Endothelial cell (in vitro differentiated cells): ENCODE measurements at regions not wholly inside any gene's neighbourhood (a gene's known extent, or its start where the extent isn't known, plus 50 kb on each side); places are given as distances from the start of the nearest gene placed in this dataset.

Experiments
- DNase-seq: peaks from one replicate; pipeline ENCODE4 v3.0.0; 2021; ENCODE audit warnings: low spot score
- H3K27ac Mint-ChIP-seq: one replicate; pipeline ENCODE4 v1.8.0; 2021; ENCODE audit warnings: mixed read lengths, inconsistent platforms; ENCODE audit not compliant: unreplicated experiment
- H3K27me3 Mint-ChIP-seq: one replicate; pipeline ENCODE4 v1.8.0; 2021; ENCODE audit warnings: mild to moderate bottlenecking, moderate library complexity, mixed read lengths, inconsistent platforms; ENCODE audit not compliant: unreplicated experiment
- H3K36me3 Mint-ChIP-seq: one replicate; pipeline ENCODE4 v1.8.0; 2021; ENCODE audit warnings: mild to moderate bottlenecking, low read depth, mixed read lengths, inconsistent platforms; ENCODE audit not compliant: unreplicated experiment
- H3K4me1 Mint-ChIP-seq: one replicate; pipeline ENCODE4 v1.8.0; 2021; ENCODE audit warnings: mild to moderate bottlenecking, mixed read lengths, inconsistent platforms; ENCODE audit not compliant: unreplicated experiment
- H3K4me3 Mint-ChIP-seq: one replicate; pipeline ENCODE4 v1.8.0; 2021; ENCODE audit warnings: mild to moderate bottlenecking, mixed read lengths, inconsistent platforms; ENCODE audit not compliant: unreplicated experiment
- H3K9me3 Mint-ChIP-seq: one replicate; pipeline ENCODE4 v1.8.0; 2021; ENCODE audit warnings: mixed read lengths, inconsistent platforms; ENCODE audit not compliant: unreplicated experiment
- TF ChIP-seq, protein P1 (sequence below): fragments of 200-600 bp; sonication (generic); IDR thresholded peaks from one replicate; pipeline ENCODE4 v1.5.0; 2021; ENCODE audit warnings: antibody characterized with exemption; ENCODE audit not compliant: unreplicated experiment

DNA sequence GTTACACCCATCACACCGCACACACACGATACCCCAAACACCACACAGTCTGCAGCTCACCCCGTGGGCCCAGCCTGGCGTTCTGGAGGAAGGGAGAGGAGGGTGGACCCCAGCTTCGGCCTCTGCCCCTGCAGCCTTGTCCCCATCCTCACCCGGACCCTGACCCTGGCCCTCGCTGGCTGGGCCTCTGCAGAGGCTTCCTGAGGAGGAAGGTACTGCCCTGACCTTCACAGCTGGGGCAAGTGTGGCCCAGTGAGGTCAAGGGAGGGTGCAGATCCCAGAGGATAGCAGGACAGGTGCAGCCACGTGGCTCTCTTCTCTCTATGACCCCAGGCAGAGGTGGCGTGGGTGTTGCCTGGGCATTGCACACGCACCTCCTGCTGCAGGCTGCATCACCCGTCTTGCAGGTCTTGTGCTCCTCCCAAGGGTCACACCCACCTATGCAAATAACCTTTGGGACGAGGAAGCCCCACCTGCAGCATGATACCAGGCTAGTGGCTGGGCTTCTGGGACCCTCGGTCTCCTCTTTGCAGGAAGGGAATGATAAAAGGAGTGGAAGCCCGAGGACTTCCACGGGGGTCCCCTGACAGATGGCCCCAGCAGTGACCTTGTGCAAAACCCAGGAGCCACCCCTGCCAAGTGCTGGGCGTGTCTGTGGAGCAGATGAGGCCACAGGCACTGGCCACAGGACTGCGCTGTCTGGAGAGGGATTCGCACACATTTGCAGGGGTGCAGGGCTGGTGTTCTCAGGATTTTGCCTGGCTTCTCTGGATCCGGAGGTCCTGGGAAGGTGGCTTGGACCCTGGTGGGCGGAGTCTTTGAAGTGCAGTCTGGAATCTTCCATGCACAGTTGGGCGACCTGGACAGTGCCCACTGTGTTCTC, 1241.5 kb downstream of the BRD1 start:
- no peaks in the 10 kb centered on the region for H3K9me3 Mint-ChIP-seq
- H3K27ac Mint-ChIP-seq = no peak overlapping the region
- no peaks in the 10 kb centered on the region for H3K4me1 Mint-ChIP-seq

DNA sequence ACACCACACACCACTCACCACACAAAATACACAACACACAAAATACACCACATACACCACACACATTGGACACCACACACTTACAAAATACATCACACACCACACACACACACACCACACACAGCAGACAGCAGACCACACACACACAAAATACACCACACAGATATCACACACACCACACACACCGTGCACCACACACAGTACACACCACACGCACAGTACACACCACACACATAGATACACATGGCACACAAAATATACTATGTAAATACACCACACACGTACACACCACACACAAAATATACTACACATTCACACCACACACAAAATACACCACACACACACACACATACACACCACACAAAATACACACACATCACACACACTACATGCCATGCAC, 1243.5 kb downstream of the BRD1 start:
- no peaks in the 10 kb centered on the region for H3K36me3 Mint-ChIP-seq
- H3K9me3 Mint-ChIP-seq = no peaks in the 10 kb centered on the region
- no peak overlapping the region for H3K4me3 Mint-ChIP-seq
- peaks cover 5% of the 10 kb centered on the region for H3K27me3 Mint-ChIP-seq
- DNase-seq = no peak
- no peak overlapping the region for H3K27ac Mint-ChIP-seq
- TF ChIP-seq, protein P1, sequence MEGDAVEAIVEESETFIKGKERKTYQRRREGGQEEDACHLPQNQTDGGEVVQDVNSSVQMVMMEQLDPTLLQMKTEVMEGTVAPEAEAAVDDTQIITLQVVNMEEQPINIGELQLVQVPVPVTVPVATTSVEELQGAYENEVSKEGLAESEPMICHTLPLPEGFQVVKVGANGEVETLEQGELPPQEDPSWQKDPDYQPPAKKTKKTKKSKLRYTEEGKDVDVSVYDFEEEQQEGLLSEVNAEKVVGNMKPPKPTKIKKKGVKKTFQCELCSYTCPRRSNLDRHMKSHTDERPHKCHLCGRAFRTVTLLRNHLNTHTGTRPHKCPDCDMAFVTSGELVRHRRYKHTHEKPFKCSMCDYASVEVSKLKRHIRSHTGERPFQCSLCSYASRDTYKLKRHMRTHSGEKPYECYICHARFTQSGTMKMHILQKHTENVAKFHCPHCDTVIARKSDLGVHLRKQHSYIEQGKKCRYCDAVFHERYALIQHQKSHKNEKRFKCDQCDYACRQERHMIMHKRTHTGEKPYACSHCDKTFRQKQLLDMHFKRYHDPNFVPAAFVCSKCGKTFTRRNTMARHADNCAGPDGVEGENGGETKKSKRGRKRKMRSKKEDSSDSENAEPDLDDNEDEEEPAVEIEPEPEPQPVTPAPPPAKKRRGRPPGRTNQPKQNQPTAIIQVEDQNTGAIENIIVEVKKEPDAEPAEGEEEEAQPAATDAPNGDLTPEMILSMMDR = no peak
- no peaks in the 10 kb centered on the region for H3K4me1 Mint-ChIP-seq

More for the DNA sequence above, 1241.5 kb downstream of the BRD1 start:
- H3K36me3 Mint-ChIP-seq = no peaks in the 10 kb centered on the region
- no peak for DNase-seq
- no peak overlapping the region for H3K4me3 Mint-ChIP-seq
- peaks cover 2% of the 10 kb centered on the region for H3K27me3 Mint-ChIP-seq
- TF ChIP-seq, protein P1 = no peak

DNA sequence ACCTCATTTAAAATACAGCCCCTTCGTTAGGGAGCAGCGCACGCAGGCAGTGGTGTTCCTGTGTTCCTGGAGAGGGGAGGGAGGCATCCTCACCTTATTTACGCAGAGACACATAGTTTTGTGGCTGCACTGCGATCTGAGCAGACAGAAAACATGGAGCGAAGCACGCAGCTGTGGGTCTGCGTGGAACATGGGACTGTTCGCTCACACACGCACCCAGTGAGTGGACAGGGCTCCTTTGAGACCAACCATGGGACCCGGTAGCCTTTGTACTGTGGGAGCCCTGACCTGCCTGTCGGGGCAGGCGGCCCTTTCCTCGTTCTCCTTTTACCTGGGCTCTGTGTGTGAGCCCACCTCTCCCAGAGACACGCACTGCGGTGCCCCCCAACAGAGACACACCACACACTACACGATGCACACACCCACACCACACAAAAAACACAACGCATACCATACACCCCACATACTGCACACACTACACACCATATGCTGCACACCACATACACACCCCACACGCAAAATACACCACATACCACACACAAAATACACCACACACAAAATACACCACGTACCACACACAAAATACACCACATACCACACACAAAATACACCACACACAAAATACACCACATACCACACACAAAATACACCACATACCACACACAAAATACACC, 1245.7 kb downstream of the BRD1 start:
- TF ChIP-seq, protein P1 = no peak
- Mint-ChIP-seq H3K36me3 (no peaks in the 10 kb centered on the region), H3K4me1 (no peaks in the 10 kb centered on the region), H3K9me3 (no peaks in the 10 kb centered on the region), H3K27ac (no peak overlapping the region), H3K4me3 (no peak overlapping the region), H3K27me3 (peaks cover 6% of the 10 kb centered on the region)
- DNase-seq = no peak

DNA sequence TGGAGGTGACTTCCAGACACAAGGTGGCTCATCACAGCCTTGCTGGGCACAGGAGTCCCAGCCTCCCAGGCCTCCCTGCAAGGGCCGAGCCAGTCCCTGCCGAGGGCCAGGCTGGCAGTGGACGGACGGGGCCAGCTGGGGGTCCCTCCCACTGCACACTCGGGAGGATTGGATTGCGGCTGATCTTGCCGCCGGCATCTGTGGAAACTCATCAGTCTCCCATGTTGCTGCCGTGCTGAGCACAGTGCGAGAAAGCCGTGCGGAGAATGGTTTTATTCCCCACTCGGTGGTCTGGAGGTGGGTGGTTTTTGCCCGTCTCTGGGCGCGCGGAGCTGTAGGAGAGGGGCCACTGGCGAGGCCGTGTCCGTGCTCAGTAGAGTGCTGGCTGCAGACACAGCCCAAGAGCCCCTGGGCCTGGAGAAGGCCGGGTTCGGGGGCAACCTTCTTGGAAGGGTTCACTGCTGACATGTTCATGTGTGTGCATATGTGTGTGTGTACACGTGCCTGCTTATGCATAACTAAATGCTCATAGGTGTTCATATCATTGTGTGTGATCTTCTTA, 1246.4 kb downstream of the BRD1 start:
- no peaks in the 10 kb centered on the region for H3K9me3 Mint-ChIP-seq
- H3K4me3 Mint-ChIP-seq = no peak overlapping the region
- no peaks in the 10 kb centered on the region for H3K4me1 Mint-ChIP-seq
- no peaks in the 10 kb centered on the region for H3K36me3 Mint-ChIP-seq
- DNase-seq = no peak
- TF ChIP-seq, protein P1 = no peak
- H3K27me3 Mint-ChIP-seq = peaks cover 5% of the 10 kb centered on the region
- H3K27ac Mint-ChIP-seq = no peak overlapping the region

DNA sequence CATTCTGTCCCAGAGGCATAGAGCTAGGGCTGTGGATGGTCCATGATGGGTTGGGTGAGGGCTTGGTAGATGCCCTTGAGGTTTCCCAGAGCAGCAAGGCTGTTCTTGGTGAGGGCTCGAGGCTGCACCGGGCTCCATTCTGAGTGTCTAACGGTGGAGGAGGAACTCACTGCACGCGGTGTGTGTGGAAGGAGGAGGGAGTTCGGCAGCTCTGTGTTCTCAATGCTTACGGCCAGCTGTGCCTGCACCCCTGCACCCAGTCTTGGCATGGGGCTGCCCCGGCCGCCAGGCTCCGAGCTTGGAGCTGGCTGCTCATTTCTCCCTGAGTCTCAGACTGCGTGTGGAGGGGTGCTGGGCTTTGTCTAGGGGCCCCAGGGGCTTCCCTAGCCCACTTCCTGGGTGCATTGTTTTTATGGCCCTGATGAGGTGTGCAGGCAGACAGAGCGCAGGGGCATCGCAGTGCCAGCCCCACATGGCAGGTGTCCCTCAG, 1247.1 kb downstream of the BRD1 start:
- TF ChIP-seq, protein P1 = no peak
- peaks cover 5% of the 10 kb centered on the region for H3K27me3 Mint-ChIP-seq
- no peak for DNase-seq
- H3K9me3 Mint-ChIP-seq = no peaks in the 10 kb centered on the region
- H3K4me3 Mint-ChIP-seq = no peak overlapping the region
- no peaks in the 10 kb centered on the region for H3K36me3 Mint-ChIP-seq
- H3K27ac Mint-ChIP-seq = no peak overlapping the region
- no peaks in the 10 kb centered on the region for H3K4me1 Mint-ChIP-seq
